ENCODE measurements at regions not wholly inside any gene's neighbourhood (a gene's known extent, or its start where the extent isn't known, plus 50 kb on each side); places are given as distances from the start of the nearest gene placed in this dataset.
"Not testable (repeated sequence)": the region's sequence is repeated elsewhere in the genome, so short reads cannot be mapped to it uniquely, and the experiment has no call there.

GRCh38 chr1:149190742-149191141, 87.4 kb upstream of the NBPF9 start:
- TF ChIP-seq CTCF (conservative IDR thresholded peaks at IDR 0.05; ENCODE audit: low read depth, low read length); EZH2 (IDR thresholded peaks at IDR 0.05; ENCODE audit: borderline replicate concordance, low read depth, low read length, poor library complexity, severe bottlenecking): not testable (repeated sequence)
